ENCODE measurements at regions not wholly inside any gene's neighbourhood (a gene's known extent, or its start where the extent isn't known, plus 50 kb on each side); places are given as distances from the start of the nearest gene placed in this dataset.

DNA sequence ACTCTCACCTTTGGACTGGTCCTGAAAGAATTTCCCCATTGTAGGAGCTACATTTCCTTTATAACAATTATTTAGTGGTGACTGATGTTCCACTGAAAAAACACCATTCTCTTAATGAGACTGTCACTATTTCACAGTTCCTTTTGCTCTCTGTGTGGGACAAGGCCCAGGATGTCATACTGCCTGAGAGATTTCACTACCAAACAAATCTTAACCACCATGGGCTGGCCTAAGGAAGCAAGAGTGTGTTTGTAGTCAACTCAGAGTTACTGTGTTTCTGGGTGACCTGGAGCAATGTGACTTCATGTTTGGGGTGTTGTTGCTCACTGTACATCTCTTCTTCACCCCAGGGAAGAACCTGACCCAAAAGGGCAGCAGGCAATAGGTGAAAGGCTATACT is 50.1 kb upstream of the ZNF608 start:
- Mint-ChIP-seq H3K36me3 (ENCODE audit: low read depth) (no peaks in the 10 kb centered on the region), H3K4me3 (no peak overlapping the region), H3K27ac (no peak overlapping the region), H3K27me3 (no peaks in the 10 kb centered on the region), H3K9me3 (no peaks in the 10 kb centered on the region), H3K4me1 (no peaks in the 10 kb centered on the region)
- no peak for ATAC-seq (replicated peaks)

- no peak overlapping the region for H3K27ac Mint-ChIP-seq
- no peaks in the 10 kb centered on the region for H3K36me3 Mint-ChIP-seq (ENCODE audit: low read depth)
- no peaks in the 10 kb centered on the region for H3K27me3 Mint-ChIP-seq
- H3K4me1 Mint-ChIP-seq: no peaks in the 10 kb centered on the region
- no peaks in the 10 kb centered on the region for H3K9me3 Mint-ChIP-seq
- ATAC-seq (replicated peaks): no peak
- H3K4me3 Mint-ChIP-seq: no peak overlapping the region
These were observed 51.2 kb upstream of the ZNF608 start for GRCh38 chr5:124797665-124798087.

DNA sequence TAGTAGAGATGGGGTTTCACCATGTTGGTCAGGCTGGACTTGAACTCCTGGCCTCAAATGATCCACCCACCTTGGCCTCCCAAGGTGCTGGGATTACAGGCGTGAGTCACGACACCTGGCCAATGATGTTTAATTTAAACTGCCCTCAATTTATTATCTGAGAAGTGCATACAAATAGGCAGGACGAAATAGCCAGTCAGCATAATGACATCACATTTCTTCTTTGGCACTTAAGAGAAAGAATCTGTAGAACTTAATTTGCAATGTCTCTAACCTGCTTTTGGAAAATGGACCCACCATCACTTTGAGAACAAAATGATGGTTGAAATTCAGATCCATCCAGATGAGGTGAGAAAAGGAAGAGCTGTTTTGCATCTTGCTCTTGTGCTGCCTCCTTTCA is 52.5 kb upstream of the ZNF608 start:
- Mint-ChIP-seq H3K27me3 (peaks cover 3% of the 10 kb centered on the region), H3K9me3 (peaks cover 3% of the 10 kb centered on the region), H3K4me1 (no peaks in the 10 kb centered on the region), H3K4me3 (no peak overlapping the region), H3K27ac (no peak overlapping the region), H3K36me3 (ENCODE audit: low read depth) (no peaks in the 10 kb centered on the region)
- no peak for ATAC-seq (replicated peaks)

GRCh38 chr5:124801551-124801950 is 55.1 kb upstream of the ZNF608 start:
- no peaks in the 10 kb centered on the region for H3K4me1 Mint-ChIP-seq
- H3K36me3 Mint-ChIP-seq (ENCODE audit: low read depth): no peaks in the 10 kb centered on the region
- H3K4me3 Mint-ChIP-seq: no peak overlapping the region
- H3K27ac Mint-ChIP-seq: no peak overlapping the region
- H3K27me3 Mint-ChIP-seq: peaks cover 3% of the 10 kb centered on the region
- no peak for ATAC-seq (replicated peaks)
- peaks cover 3% of the 10 kb centered on the region for H3K9me3 Mint-ChIP-seq

DNA sequence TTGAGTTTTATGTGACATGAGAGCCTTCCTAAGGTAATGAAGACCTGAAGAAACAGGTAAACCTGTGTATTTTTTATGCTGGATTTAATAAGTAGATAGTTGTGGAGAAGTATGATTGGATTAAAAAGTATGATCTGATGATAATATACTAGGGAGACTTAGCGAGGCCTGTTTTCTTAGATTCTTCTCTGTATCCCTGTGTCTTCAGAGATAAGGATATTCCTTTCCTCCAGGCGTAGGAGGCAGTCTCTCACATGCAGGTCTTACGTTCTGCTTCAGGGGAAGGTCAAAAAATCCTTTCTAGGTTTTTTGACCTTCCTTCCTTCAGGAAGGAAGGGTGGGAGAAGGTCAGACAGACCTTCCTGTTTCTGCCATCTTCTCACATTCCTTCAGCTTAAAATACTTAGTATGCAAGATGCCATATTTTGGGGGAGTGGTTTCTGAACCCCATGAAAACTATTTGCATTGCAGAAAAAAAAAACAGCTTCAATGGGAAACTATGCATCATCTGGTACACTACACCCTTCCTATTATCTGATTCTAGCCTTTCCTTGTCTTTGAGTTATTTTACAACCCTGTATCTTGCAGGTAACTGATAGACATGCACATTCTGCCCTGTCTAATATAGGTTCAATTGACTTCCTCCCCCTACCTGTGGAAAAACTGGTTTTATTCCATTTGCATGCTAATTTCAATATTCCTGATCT is 57.3 kb upstream of the ZNF608 start:
- ATAC-seq (replicated peaks): no peak
- H3K27me3 Mint-ChIP-seq: peaks cover 3% of the 10 kb centered on the region
- H3K4me3 Mint-ChIP-seq: no peak overlapping the region
- H3K27ac Mint-ChIP-seq: no peak overlapping the region
- no peaks in the 10 kb centered on the region for H3K4me1 Mint-ChIP-seq
- peaks cover 3% of the 10 kb centered on the region for H3K9me3 Mint-ChIP-seq
- no peaks in the 10 kb centered on the region for H3K36me3 Mint-ChIP-seq (ENCODE audit: low read depth)

GRCh38 chr5:124806026-124806372 is 59.6 kb upstream of the ZNF608 start:
- no peak for ATAC-seq (replicated peaks)
- no peaks in the 10 kb centered on the region for H3K36me3 Mint-ChIP-seq (ENCODE audit: low read depth)
- H3K4me3 Mint-ChIP-seq: no peak overlapping the region
- no peaks in the 10 kb centered on the region for H3K4me1 Mint-ChIP-seq
- H3K27me3 Mint-ChIP-seq: peaks cover 3% of the 10 kb centered on the region
- H3K27ac Mint-ChIP-seq: no peak overlapping the region
- H3K9me3 Mint-ChIP-seq: peaks cover 3% of the 10 kb centered on the region

- H3K4me1 Mint-ChIP-seq: no peaks in the 10 kb centered on the region
- H3K27me3 Mint-ChIP-seq: peaks cover 3% of the 10 kb centered on the region
- no peak for ATAC-seq (replicated peaks)
These were observed 60.1 kb upstream of the ZNF608 start for GRCh38 chr5:124806373-124807077.

GRCh38 chr5:124808842-124809268 is 62.4 kb upstream of the ZNF608 start:
- Mint-ChIP-seq H3K27me3 (no peaks in the 10 kb centered on the region), H3K4me3 (no peak overlapping the region), H3K27ac (no peak overlapping the region), H3K9me3 (no peaks in the 10 kb centered on the region), H3K4me1 (no peaks in the 10 kb centered on the region), H3K36me3 (ENCODE audit: low read depth) (no peaks in the 10 kb centered on the region)
- ATAC-seq (replicated peaks): no peak

More at GRCh38 chr5:124806373-124807077, 60.1 kb upstream of the ZNF608 start:
- no peaks in the 10 kb centered on the region for H3K36me3 Mint-ChIP-seq (ENCODE audit: low read depth)
- no peak overlapping the region for H3K27ac Mint-ChIP-seq
- peaks cover 3% of the 10 kb centered on the region for H3K9me3 Mint-ChIP-seq
- H3K4me3 Mint-ChIP-seq: no peak overlapping the region

DNA sequence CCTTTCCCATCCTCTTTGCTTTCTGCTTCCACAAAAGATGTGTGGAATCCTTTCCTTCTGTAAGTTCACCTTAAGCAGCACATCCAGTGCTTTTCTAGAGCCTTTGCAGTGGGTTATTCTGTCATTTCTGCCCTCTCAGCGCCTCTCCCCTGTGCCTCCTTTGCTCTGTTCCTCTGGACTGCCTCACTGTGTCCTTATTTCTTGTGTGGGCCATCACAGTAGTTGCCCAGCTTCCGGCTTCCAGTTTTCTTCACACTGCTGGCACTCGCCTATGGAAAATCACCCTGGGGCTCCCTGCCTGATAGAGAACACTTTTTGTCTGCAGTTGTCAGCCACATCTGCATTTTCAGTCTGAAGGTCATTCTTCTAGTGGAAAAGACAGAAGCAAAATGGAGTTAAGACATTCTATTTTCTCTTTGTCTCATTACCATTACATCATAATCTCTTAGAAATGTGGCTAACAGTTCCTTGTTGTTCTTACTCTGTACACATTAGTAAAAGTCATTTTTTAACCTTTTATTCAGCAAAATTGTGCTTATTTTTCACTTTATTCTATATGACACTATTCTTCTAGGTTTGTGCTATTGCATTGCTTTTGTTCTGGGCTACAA is 64.1 kb upstream of the ZNF608 start:
- no peak overlapping the region for H3K27ac Mint-ChIP-seq
- no peaks in the 10 kb centered on the region for H3K36me3 Mint-ChIP-seq (ENCODE audit: low read depth)
- ATAC-seq (replicated peaks): no peak
- H3K4me1 Mint-ChIP-seq: no peaks in the 10 kb centered on the region
- H3K4me3 Mint-ChIP-seq: no peak overlapping the region
- H3K9me3 Mint-ChIP-seq: no peaks in the 10 kb centered on the region
- no peaks in the 10 kb centered on the region for H3K27me3 Mint-ChIP-seq

- no peaks in the 10 kb centered on the region for H3K27me3 Mint-ChIP-seq
- no peaks in the 10 kb centered on the region for H3K36me3 Mint-ChIP-seq (ENCODE audit: low read depth)
- H3K4me1 Mint-ChIP-seq: no peaks in the 10 kb centered on the region
- no peak overlapping the region for H3K4me3 Mint-ChIP-seq
- no peak for ATAC-seq (replicated peaks)
- no peaks in the 10 kb centered on the region for H3K9me3 Mint-ChIP-seq
- no peak overlapping the region for H3K27ac Mint-ChIP-seq
These were observed 66.4 kb upstream of the ZNF608 start for GRCh38 chr5:124812771-124813358.

GRCh38 chr5:124816381-124816780 is 69.9 kb upstream of the ZNF608 start:
- Mint-ChIP-seq H3K9me3 (peaks cover 3% of the 10 kb centered on the region), H3K4me1 (no peaks in the 10 kb centered on the region), H3K27me3 (no peaks in the 10 kb centered on the region), H3K36me3 (ENCODE audit: low read depth) (no peaks in the 10 kb centered on the region), H3K27ac (no peak overlapping the region), H3K4me3 (no peak overlapping the region)
- ATAC-seq (replicated peaks): no peak

DNA sequence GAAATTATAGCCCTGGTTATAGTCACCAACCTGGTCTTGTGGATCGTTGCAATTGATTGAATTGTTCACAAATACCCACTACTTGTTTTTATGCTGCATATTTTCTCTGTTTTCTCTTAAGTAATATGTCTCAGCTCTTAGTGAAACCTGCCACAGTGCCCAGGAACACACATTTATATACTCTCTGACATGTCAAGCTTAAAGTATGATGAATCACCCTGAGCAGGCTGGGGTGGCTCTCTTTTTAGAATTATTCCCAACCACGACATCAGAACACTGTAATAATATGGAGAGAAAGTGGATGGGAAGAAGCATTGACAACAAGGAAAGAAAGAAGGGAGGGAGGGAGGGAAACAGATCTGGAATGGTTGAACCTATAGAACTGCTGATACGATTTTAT is 72.8 kb upstream of the ZNF608 start:
- Mint-ChIP-seq H3K9me3 (peaks cover 3% of the 10 kb centered on the region), H3K4me3 (no peak overlapping the region)
- ATAC-seq (replicated peaks): no peak

GRCh38 chr5:124822647-124823046 is 76.2 kb upstream of the ZNF608 start:
- ATAC-seq (replicated peaks): no peak
- no peak overlapping the region for H3K4me3 Mint-ChIP-seq
- H3K9me3 Mint-ChIP-seq: peaks cover 3% of the 10 kb centered on the region
- H3K27me3 Mint-ChIP-seq: no peaks in the 10 kb centered on the region
- H3K27ac Mint-ChIP-seq: no peak overlapping the region
- H3K4me1 Mint-ChIP-seq: no peaks in the 10 kb centered on the region
- no peaks in the 10 kb centered on the region for H3K36me3 Mint-ChIP-seq (ENCODE audit: low read depth)

More for the DNA sequence above, 72.8 kb upstream of the ZNF608 start:
- H3K36me3 Mint-ChIP-seq (ENCODE audit: low read depth): no peaks in the 10 kb centered on the region
- no peak overlapping the region for H3K27ac Mint-ChIP-seq
- H3K27me3 Mint-ChIP-seq: no peaks in the 10 kb centered on the region
- no peaks in the 10 kb centered on the region for H3K4me1 Mint-ChIP-seq

GRCh38 chr5:124823380-124823779 is 76.9 kb upstream of the ZNF608 start:
- no peaks in the 10 kb centered on the region for H3K4me1 Mint-ChIP-seq
- no peaks in the 10 kb centered on the region for H3K36me3 Mint-ChIP-seq (ENCODE audit: low read depth)
- no peak overlapping the region for H3K4me3 Mint-ChIP-seq
- no peaks in the 10 kb centered on the region for H3K27me3 Mint-ChIP-seq
- no peak overlapping the region for H3K27ac Mint-ChIP-seq
- ATAC-seq (replicated peaks): no peak
- peaks cover 3% of the 10 kb centered on the region for H3K9me3 Mint-ChIP-seq

All from activated T-helper 17 cell treated with anti-CD3 and anti-CD28 coated beads, Interleukin-2, amount 50 U/mL, for 72 hours (primary cell).